GM12892 (cell line): ENCODE measurements at regions not wholly inside any gene's neighbourhood (a gene's known extent, or its start where the extent isn't known, plus 50 kb on each side); places are given as distances from the start of the nearest gene placed in this dataset.

Experiments
- POLR2A ChIP-seq: IDR thresholded peaks from 2 replicates; pipeline ENCODE4 v1.6.1; 2011; ENCODE audit warnings: low read depth, low read length, control low read depth
- POLR2AphosphoS5 ChIP-seq: IDR thresholded peaks from 2 replicates; pipeline ENCODE4 v1.6.1; 2011; ENCODE audit warnings: low read depth, low read length, control low read depth
- TAF1 ChIP-seq: IDR thresholded peaks from 2 replicates; pipeline ENCODE4 v1.6.1; 2011; ENCODE audit warnings: low read depth, mild to moderate bottlenecking, control low read depth, low read length, borderline replicate concordance

DNA sequence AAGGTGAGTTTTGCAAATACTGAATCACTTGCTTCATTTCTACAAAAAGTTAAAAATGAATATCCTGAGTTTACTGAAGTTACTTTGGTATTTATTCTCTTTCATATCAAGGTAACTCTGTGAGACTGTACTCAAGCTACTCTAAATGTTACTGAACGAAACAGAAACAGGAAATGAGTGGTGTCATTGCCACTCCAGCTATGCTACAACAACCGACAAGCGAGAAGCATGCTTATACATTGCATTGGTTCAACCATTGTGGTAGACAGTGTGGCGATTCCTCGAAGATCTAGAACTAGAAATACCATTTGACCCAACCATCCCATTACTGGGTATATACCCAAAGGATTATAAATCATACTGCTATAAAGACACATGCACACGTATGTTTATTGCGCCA is 313.2 kb upstream of the THBS1 start:
- TF ChIP-seq TAF1 (no peak), POLR2A (no peak), POLR2AphosphoS5 (no peak)
